Mesenchymal stem cell (in vitro differentiated cells and primary cell): ENCODE measurements at regions not wholly inside any gene's neighbourhood (a gene's known extent, or its start where the extent isn't known, plus 50 kb on each side); places are given as distances from the start of the nearest gene placed in this dataset.

Source experiments
- DNase-seq: peaks from one replicate; pipeline ENCODE4 v3.0.0-alpha.2; 2013
- H2AFZ ChIP-seq: one replicate; pipeline ENCODE4 v1.6.1; 2013; ENCODE audit warnings: low read depth, mild to moderate bottlenecking, control low read depth, inconsistent platforms, low read length, moderate library complexity
- H2AK5ac ChIP-seq: 2 replicates; pipeline ENCODE4 v1.6.1; 2013; ENCODE audit warnings: low read length, moderate library complexity, mild to moderate bottlenecking, inconsistent platforms; ENCODE audit not compliant: severe bottlenecking
- H2BK120ac ChIP-seq: one replicate; pipeline ENCODE4 v1.6.1; 2013; ENCODE audit warnings: low read depth, mild to moderate bottlenecking, inconsistent platforms, low read length, moderate library complexity
- H2BK12ac ChIP-seq, 2 experiments: one replicate each; pipeline ENCODE4 v1.6.1; 2013; ENCODE audit warnings: inconsistent platforms in 2 of 2, low read length in 2 of 2, mild to moderate bottlenecking in 2 of 2, moderate library complexity in 2 of 2, control low read depth in 1 of 2
- H2BK15ac ChIP-seq: one replicate; pipeline ENCODE4 v1.6.1; 2013; ENCODE audit warnings: mild to moderate bottlenecking, low read depth, inconsistent platforms; ENCODE audit not compliant: poor library complexity, severe bottlenecking
- H2BK5ac ChIP-seq: 2 replicates; pipeline ENCODE4 v1.6.1; 2013; ENCODE audit warnings: low read depth, mild to moderate bottlenecking, low read length, control low read depth, inconsistent platforms; ENCODE audit not compliant: poor library complexity, severe bottlenecking
- H3K14ac ChIP-seq, 2 experiments: one replicate each; pipeline ENCODE4 v1.6.1; 2013; ENCODE audit warnings: inconsistent platforms in 2 of 2, low read length in 2 of 2, control low read depth in 1 of 2, mild to moderate bottlenecking in 1 of 2, moderate library complexity in 1 of 2
- H3K18ac ChIP-seq, 2 experiments: one replicate each; pipeline ENCODE4 v1.6.1; 2013; ENCODE audit warnings: inconsistent platforms in 2 of 2, low read length in 2 of 2, control low read depth in 1 of 2, low read depth in 1 of 2, mild to moderate bottlenecking in 1 of 2
- H3K23ac ChIP-seq, 2 experiments: one replicate each; pipeline ENCODE4 v1.6.1; 2013; ENCODE audit warnings: inconsistent platforms in 2 of 2, low read length in 2 of 2, mild to moderate bottlenecking in 2 of 2, moderate library complexity in 2 of 2, control low read depth in 1 of 2
- H3K27ac ChIP-seq: 2 replicates; pipeline ENCODE4 v1.5.1; 2013; ENCODE audit warnings: mild to moderate bottlenecking, moderate library complexity, low read length, control low read depth, inconsistent platforms; ENCODE audit not compliant: poor library complexity, severe bottlenecking
- H3K27me3 ChIP-seq, 2 experiments: 2 replicates each; pipeline versions ENCODE4 v1.6.1 to v1.7.0; 2013; ENCODE audit warnings: low read length in 2 of 2, mild to moderate bottlenecking in 2 of 2, moderate library complexity in 2 of 2, control low read depth in 1 of 2, inconsistent platforms in 1 of 2; ENCODE audit not compliant: control insufficient read depth in 1 of 2, insufficient read depth in 1 of 2
- H3K36me3 ChIP-seq, 2 experiments: 2 replicates each; pipeline versions ENCODE4 v1.6.1 to v1.7.0; 2013; ENCODE audit warnings: low read length in 2 of 2, control low read depth in 1 of 2, inconsistent platforms in 1 of 2, low read depth in 1 of 2, mild to moderate bottlenecking in 1 of 2; ENCODE audit not compliant: insufficient read depth in 2 of 2, control insufficient read depth in 1 of 2
- H3K4ac ChIP-seq, 2 experiments: one replicate each; pipeline ENCODE4 v1.6.1; 2013; ENCODE audit warnings: inconsistent platforms in 2 of 2, low read length in 2 of 2, mild to moderate bottlenecking in 2 of 2, moderate library complexity in 2 of 2, control low read depth in 1 of 2, low read depth in 1 of 2
- H3K4me1 ChIP-seq: 2 replicates; pipeline ENCODE4 v1.6.1; 2013; ENCODE audit warnings: low read depth, low read length, control low read depth; ENCODE audit not compliant: control insufficient read depth, insufficient read depth
- H3K4me2 ChIP-seq: 2 replicates; pipeline ENCODE4 v1.6.1; 2013; ENCODE audit warnings: low read length, mild to moderate bottlenecking, inconsistent platforms; ENCODE audit not compliant: poor library complexity, severe bottlenecking
- H3K4me3 ChIP-seq, 2 experiments: 2 replicates each; pipeline versions ENCODE4 v1.5.1 to v1.7.0; 2013; ENCODE audit warnings: low read length in 2 of 2, mild to moderate bottlenecking in 2 of 2, control low read depth in 1 of 2, low read depth in 1 of 2; ENCODE audit not compliant: insufficient read depth in 1 of 2
- H3K79me1 ChIP-seq: replicated peaks from 2 replicates; pipeline ENCODE4 v1.6.1; 2013; ENCODE audit warnings: mild to moderate bottlenecking, control low read depth, low read length, inconsistent platforms; ENCODE audit not compliant: poor library complexity, severe bottlenecking
- H3K9ac ChIP-seq: 2 replicates; pipeline ENCODE4 v1.7.0; 2013; ENCODE audit warnings: mild to moderate bottlenecking, low read length, moderate library complexity
- H3K9me3 ChIP-seq: 2 replicates; pipeline ENCODE4 v1.7.0; 2013; ENCODE audit warnings: mild to moderate bottlenecking, low read length; ENCODE audit not compliant: control insufficient read depth
- H4K8ac ChIP-seq: one replicate; pipeline ENCODE4 v1.6.1; 2013; ENCODE audit warnings: inconsistent platforms, mild to moderate bottlenecking, low read length, moderate library complexity
- H4K91ac ChIP-seq: one replicate; pipeline ENCODE4 v1.6.1; 2013; ENCODE audit warnings: mild to moderate bottlenecking, low read length, inconsistent platforms
- WGBS: methylation state at CpG from one replicate; pipeline ENCODE4 v1.1.7; 2013; ENCODE audit warnings: mixed read lengths; 5-methylcytosine and 5-hydroxymethylcytosine counted together

GRCh38 chr11:116190861-116191260 lies 581.9 kb downstream of the BUD13 start:
- Histone ChIP-seq H3K9ac (no peak overlapping the region), H3K36me3 (no peaks in the 10 kb centered on the region), H2BK15ac (no peak overlapping the region), H3K4ac (no peak overlapping the region), H3K79me1 (no peaks in the 10 kb centered on the region), H3K4me3 (no peak overlapping the region), H3K4me1 (peaks cover 11% of the 10 kb centered on the region), H3K18ac (no peak overlapping the region), H2BK12ac (no peak overlapping the region), H2AK5ac (no peak overlapping the region), H2BK120ac (no peak overlapping the region), H4K8ac (no peak overlapping the region), H3K14ac (no peak overlapping the region), H2AFZ (no peak overlapping the region), H2BK5ac (no peak overlapping the region), H3K9me3 (no peaks in the 10 kb centered on the region), H4K91ac (no peak overlapping the region), H3K27me3 (peaks cover 56 to 58% of the 10 kb centered on the region in 2 experiments), H3K27ac (no peak overlapping the region), H3K23ac (no peak overlapping the region), H3K4me2 (no peak overlapping the region)
- WGBS = 83% methylated on average over 3 of the region's 3 CpGs
- no peak for DNase-seq

- WGBS = 53% methylated on average over 9 of the region's 10 CpGs
- Histone ChIP-seq H2BK120ac (no peak overlapping the region), H3K4me1 (peaks cover 11% of the 10 kb centered on the region), H3K27me3 (peaks cover 52 to 59% of the 10 kb centered on the region in 2 experiments), H3K79me1 (no peaks in the 10 kb centered on the region), H3K4ac (no peak overlapping the region), H3K18ac (no peak overlapping the region), H3K36me3 (no peaks in the 10 kb centered on the region), H2AK5ac (no peak overlapping the region), H2BK5ac (no peak overlapping the region), H3K14ac (no peak overlapping the region), H4K8ac (no peak overlapping the region), H3K4me2 (no peak overlapping the region), H3K27ac (no peak overlapping the region), H2BK15ac (no peak overlapping the region), H3K9ac (no peak overlapping the region), H2BK12ac (no peak overlapping the region), H4K91ac (no peak overlapping the region), H3K4me3 (no peak overlapping the region), H3K23ac (no peak overlapping the region), H2AFZ (no peak overlapping the region), H3K9me3 (no peaks in the 10 kb centered on the region)
- DNase-seq = no peak
Measured at GRCh38 chr11:116189408-116190170, 583.2 kb downstream of the BUD13 start.

DNA sequence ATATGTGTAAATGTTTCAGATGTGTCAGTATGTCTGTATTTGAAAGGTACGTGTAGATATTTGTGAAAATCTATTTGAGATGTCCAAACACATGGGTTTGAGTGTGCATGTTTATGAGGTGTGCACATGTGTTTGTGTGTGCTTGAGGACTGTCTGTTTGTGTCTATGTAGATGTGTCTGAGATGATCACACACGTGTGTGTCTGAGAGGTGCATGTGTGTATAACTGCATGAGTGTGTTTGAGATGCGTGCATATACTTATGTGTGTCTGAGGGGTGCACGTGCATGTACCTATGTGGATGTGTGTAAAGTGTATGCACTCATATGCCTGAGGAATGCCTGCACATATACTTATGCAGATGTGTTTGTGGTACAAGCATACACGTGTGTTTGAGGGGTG lies 584.4 kb downstream of the BUD13 start:
- H3K18ac ChIP-seq = no peak overlapping the region
- no peak overlapping the region for H3K23ac ChIP-seq
- no peak overlapping the region for H2BK5ac ChIP-seq
- H3K4me1 ChIP-seq = peaks cover 6% of the 10 kb centered on the region
- no peak overlapping the region for H3K4me3 ChIP-seq
- no peaks in the 10 kb centered on the region for H3K9me3 ChIP-seq
- 69% methylated on average over 5 of the region's 5 CpGs for WGBS
- no peak for DNase-seq
- H2BK12ac ChIP-seq = no peak overlapping the region
- no peak overlapping the region for H4K91ac ChIP-seq
- no peak overlapping the region for H3K9ac ChIP-seq
- no peak overlapping the region for H3K4me2 ChIP-seq
- H2BK120ac ChIP-seq = no peak overlapping the region
- H3K36me3 ChIP-seq = no peaks in the 10 kb centered on the region
- H2AK5ac ChIP-seq = no peak overlapping the region
- H3K4ac ChIP-seq = no peak overlapping the region
- no peak overlapping the region for H2BK15ac ChIP-seq
- no peak overlapping the region for H3K14ac ChIP-seq
- no peaks in the 10 kb centered on the region for H3K79me1 ChIP-seq
- H2AFZ ChIP-seq = no peak overlapping the region
- no peak overlapping the region for H4K8ac ChIP-seq
- no peak overlapping the region for H3K27ac ChIP-seq
- peaks cover 47 to 64% of the 10 kb centered on the region in 2 experiments for H3K27me3 ChIP-seq

GRCh38 chr11:116187026-116187425 lies 585.8 kb downstream of the BUD13 start:
- Histone ChIP-seq H2AK5ac (no peak overlapping the region), H3K18ac (no peak overlapping the region), H3K9ac (no peak overlapping the region), H3K79me1 (no peaks in the 10 kb centered on the region), H3K9me3 (no peaks in the 10 kb centered on the region), H3K27me3 (peaks cover 41 to 63% of the 10 kb centered on the region in 2 experiments), H4K8ac (no peak overlapping the region), H2AFZ (no peak overlapping the region), H2BK12ac (no peak overlapping the region), H3K27ac (no peak overlapping the region), H2BK120ac (no peak overlapping the region), H3K23ac (no peak overlapping the region), H3K4me2 (no peak overlapping the region), H4K91ac (no peak overlapping the region), H3K36me3 (no peaks in the 10 kb centered on the region), H3K14ac (no peak overlapping the region), H3K4me1 (no peaks in the 10 kb centered on the region), H2BK5ac (no peak overlapping the region), H3K4me3 (no peak overlapping the region), H2BK15ac (no peak overlapping the region), H3K4ac (no peak overlapping the region)
- WGBS = 92% methylated on average over 1 of the region's 2 CpGs
- no peak for DNase-seq
